HG02798 (cell line): ENCODE measurements at regions not wholly inside any gene's neighbourhood (a gene's known extent, or its start where the extent isn't known, plus 50 kb on each side); places are given as distances from the start of the nearest gene placed in this dataset.
"Not testable (repeated sequence)": the region's sequence is repeated elsewhere in the genome, so short reads cannot be mapped to it uniquely, and the experiment has no call there.

Source experiments
- ATAC-seq: cut with Tn5 transposase; IDR thresholded peaks from one replicate; pipeline ENCODE4 v1.9.1; 2021; ENCODE audit warnings: mild to moderate bottlenecking; ENCODE audit not compliant: unreplicated experiment, poor library complexity

DNA sequence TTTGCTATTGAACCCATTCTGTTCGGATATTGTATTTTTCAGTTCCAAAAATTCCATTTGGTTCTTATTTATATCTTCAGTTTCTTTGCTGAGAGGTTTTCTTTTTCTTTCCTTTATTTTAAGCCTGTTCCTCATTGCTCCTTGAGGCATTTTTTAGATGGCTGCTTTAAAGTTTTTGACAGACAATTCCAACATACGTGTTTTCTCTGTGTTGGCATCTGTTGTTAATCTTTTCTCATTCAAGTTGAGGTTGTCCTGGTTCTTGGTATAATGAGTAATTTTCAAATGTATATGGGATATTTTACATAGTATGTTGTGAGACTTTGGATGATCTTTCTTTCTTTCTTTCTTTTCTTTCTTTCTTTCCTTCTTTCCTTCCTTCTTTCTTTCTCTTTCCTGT lies 1078.0 kb upstream of the CELF2 start:
- no peak for ATAC-seq

DNA sequence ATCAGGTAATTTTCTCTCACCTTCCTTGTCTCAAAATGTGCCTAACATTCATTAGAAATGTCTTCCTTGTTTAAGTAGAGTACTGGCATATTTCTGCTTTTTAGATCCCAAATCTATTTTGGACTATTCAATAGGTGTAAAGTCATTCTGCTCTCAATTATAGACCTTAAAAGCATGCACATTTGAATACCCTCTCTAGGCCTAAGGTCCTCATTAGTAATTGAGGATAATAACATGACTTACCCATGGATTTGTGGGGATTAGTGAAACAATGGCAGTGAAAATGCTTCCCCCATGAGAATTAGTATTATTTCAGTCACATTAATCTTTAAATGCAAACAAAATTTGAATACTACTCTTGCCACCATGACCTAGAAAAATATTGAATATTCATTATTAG lies 1073.0 kb upstream of the CELF2 start:
- no peak for ATAC-seq

DNA sequence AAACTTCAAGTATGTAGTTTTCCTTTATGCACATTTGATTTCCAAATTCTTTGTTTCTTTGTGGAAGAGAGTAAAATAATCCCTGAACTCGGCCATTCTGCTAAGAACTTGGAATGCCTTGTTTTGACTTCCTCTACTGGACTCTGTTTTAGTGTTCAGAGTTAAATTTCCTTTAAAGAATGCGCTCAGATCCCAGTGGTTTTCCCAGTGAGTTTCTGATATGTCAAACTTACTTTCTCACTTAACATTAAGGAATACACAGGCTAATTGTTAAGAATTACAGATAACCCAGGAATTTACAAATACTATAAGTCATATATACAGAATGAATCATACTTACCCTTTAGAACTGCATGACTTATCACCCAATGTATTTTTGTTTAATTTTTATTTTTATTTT lies 1067.6 kb upstream of the CELF2 start:
- no peak for ATAC-seq

DNA sequence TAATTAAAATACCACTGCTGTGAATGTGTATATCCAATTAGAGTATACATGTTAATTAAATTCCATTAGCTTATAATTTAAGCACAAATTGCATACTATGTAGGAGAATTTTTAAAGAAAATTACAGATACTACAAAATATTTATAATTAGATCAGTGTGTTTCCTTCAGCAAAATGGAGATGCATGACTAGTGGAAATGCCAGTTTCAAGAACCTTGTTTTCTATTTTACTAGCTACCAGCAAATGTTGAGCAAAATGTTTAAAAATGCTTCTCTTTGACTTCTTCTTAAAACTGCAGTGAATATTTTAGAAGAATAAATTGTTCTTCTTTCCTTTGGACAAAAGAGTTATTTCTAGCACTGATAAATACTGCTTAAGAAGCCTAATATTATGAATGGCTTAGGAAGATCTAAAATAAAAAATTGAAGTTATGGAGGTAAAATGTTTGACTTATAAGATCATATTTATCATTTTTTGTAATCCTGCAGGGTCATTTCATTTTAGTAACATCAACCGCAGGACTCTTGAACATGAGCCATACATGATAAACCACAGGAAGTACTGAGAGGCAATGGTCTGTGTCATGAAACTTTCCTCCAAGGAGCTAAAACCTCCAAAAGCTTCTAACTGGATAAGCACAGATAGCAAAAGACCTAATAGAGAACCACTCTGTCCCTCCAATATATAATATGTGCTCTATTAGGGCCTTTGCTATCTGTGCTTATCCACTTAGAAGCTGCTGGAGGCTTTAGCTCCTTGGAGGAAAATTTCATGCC lies 1066.0 kb upstream of the CELF2 start:
- ATAC-seq: no peak

DNA sequence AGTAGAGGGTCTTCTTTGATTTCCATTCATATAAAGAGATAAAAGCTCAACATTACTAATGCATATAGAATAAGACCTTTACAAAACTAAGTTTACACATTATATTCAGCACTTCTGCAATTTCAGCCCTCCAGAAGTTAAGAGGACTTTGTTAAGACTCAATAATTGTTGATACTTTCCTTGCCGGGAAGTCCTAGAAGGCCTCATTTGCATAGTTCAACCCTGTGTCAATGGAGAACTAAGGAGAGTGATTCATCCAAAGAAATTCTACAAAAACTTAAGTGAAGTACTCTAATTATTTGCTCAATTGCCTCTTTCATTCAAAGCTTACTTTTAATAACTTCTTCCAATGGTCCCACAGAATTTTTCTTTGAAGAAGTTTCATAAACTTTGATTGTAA lies 1060.3 kb upstream of the CELF2 start:
- ATAC-seq: no peak

DNA sequence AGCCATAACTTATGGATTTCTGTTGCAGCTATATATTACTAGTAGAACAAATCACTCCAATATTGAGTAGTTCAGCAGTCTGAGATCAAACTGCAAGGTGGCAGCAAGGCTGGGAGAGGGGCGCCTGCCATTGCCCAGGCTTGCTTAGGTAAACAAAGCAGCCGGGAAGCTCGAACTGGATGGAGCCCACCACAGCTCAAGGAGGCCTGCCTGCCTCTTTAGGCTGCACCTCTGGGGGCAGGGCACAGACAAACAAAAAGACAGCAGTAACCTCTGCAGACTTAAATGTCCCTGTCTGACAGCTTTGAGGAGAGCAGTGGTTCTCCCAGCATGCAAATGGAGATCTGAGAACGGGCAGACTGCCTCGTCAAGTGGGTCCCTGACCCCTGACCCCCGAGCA lies 1059.8 kb upstream of the CELF2 start:
- ATAC-seq: not testable (repeated sequence)

DNA sequence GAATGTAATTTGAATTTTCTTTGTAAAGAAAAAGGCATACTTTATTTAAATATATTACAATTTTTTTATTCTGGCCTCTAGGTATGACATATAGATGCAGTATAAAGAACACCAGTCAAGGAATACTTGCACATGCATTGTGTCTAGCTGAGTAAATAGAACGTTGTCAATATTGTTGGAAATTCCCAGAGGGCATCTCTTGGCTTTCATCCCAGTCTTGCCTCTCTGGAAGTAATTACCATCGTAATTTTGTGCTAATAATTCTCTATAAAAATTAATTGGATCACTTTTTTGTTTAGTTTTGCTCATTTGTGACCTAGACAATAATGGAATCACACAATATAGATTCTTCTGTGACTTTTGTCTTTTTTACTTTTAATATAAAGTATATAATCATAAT lies 1052.3 kb upstream of the CELF2 start:
- no peak for ATAC-seq

DNA sequence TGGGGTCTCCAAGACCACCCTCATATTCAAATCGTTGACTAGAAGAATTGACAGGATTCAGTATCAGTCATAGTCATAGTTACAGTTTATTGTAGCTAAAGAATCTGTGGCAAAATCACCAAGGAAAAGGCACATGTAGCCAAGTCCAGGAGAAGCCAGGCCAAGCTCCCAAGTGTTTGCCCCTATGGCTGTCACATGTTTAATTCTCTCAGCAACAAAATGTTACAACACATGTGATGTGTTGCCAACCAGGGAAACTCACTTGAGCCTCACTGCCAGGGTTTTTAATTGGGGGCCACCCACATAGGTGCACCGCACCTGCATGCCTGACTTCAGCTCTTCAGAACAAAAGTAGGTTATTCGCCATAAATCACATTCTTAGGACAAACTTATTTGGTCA lies 1030.9 kb upstream of the CELF2 start:
- no peak for ATAC-seq

DNA sequence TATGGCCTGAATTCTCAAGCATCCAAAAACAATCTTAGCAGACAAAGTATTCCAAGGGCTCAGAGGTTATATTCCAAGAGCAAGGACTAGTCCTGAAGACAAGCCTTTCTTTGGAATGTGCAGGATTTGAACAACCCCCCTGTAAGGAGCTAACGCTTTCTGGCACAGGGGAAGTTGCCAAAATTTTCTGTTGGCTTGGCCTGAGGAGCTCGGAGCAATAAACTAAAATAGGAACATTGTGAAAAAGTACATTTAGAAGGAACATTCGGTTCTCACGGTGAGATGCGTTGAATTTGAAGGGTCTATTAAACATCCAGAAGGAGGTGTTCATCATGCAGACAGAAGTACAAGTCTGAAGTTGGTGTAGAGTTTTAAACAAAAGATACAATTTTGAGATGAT lies 1030.5 kb upstream of the CELF2 start:
- no peak for ATAC-seq

DNA sequence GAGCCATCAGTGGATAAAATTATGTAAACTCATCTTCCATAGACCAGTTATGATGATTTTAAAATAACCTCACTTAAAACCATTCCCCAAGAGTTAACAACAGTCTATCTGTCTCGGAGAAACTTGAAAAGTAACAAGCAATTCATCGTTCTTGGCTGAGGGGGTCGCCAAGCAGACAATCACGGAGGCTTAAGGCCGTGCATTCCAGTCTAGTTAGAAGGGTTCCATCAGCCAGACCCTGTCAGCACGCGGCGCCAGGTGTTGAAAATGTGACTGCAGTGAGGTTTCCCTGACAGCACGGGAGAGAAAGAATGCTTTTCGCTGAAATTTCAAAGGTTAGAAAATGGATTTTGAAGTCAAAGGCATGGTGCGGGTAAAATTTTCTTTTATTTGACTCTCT lies 1025.0 kb upstream of the CELF2 start:
- no peak for ATAC-seq

DNA sequence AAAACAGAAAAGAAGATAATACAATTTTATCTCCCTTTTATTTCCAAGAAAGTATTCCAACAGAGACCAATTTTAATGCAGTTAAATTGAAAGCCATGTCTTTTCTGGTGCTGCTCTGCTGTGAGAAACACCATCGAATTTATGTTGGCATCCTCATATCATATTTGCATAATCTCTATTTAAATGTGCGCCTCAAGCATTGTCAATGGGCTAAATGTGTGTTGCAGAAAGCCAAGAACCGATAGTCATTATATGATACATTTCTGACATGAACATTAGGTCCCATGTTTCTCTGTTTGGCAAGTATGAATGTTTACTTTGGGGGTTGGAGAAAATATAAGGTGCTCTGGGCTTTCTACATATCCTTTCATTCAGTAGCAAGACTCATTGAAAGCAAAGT lies 1023.5 kb upstream of the CELF2 start:
- no peak for ATAC-seq

DNA sequence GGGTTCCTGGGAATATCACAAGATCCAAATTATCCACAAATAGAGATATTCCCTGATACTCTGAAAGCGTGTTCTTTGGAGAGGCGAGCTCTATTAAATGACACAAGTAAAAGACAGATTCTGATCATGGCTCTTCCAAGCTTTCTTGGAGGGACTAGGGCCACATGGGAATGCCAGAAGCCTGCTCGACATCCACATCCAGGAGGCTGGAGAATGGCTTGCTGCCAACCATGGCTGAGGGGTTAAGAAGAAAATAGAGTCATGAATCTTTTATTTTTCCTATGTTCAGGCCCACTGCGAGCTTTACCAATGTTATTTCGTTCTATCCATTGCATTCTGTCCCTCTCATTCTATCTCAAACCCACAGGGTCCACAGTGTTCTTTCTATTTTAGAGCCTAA lies 1018.0 kb upstream of the CELF2 start:
- no peak for ATAC-seq

DNA sequence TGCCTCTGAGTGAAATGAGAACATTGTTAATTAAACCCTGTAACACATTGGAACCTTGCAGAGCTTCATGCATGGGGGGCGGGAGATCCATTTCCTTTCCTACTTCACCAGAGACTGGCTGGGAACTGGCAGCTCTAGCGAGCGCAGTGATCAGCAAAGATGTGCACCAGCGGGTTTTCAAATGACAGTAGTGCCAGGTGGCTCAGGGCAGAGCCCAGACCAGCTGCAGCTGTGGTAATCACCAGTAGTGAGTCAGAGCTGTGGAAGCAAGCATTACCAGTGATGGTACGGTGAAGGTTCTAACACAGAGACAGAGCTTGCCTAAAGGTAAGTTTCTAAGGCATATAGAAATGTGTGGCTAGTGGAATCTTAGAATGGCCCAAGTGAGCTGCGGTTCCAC lies 1009.7 kb upstream of the CELF2 start:
- ATAC-seq: peak; percentile 50

DNA sequence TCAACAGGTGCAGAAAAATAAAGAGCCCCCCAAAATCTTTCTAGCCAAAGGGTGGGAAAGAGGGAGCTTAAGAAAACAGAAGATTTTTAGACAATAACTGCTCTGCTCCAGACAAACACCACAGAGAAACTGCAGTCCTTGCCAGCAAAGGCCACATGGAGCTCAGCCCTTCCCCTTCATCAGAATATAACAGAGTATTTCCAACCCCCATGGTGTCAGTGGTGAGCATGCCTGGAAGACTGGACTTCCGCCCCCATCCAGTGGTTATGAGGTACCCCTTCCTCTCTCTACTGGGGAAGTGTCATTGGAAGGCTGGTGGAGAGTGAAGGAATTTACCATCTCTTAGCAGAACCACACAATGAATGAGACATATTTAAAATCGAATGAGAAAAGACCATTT lies 1007.3 kb upstream of the CELF2 start:
- ATAC-seq: no peak

DNA sequence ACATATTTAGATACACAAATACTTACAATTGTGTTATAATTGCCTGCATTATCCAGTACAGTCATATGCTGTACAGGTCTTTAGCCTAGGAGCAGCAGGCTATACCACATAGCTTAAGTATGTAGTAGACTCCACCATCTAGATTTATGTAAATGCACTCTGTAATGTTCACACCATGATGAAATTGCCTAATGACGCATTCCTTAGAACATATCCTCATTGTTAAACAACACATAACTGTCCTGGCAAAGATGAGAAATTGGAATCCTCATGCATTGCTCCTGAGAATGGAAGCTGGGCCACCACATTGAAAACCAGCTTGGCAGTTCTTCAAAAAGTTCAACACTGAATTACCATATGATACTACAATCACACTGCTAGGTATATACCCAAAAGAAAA lies 1002.8 kb upstream of the CELF2 start:
- no peak for ATAC-seq

DNA sequence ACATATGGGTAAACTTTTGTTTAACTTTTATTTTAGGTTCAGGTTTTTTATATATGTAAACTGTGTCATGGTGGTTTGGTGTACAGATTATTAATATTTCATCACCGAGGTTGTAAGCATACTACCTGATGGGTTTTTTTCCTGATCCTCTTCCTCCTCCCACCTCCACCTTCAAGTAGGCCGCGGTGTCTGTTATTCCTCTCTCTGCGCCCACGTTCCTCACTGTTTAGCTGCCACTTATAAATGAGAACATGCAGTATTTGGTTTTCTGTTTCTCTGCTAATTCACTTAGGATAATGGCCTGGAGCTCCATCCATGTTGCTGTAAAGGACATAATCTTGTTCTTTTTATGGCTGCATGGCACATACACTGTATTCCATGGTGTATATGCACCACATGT lies 1000.0 kb upstream of the CELF2 start:
- ATAC-seq: no peak

DNA sequence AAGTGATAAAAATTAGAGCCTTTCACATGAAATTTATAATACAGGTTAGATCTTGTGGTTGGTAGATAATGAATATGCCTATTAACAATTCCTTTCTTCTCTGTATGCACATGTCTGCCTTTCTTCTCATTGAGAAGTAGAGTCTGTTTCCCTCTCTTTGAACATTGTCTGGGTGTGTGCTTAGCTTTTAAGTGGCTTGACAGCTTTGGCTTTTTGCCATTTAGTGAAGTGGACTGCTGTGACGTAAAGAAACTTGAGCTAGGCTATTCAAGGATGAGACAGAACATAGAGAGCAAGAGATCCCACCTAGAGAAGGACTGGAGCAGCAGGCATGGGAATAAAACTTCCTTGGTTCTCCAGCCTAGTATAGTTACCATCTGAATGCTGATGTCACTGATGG lies 996.7 kb upstream of the CELF2 start:
- no peak for ATAC-seq

DNA sequence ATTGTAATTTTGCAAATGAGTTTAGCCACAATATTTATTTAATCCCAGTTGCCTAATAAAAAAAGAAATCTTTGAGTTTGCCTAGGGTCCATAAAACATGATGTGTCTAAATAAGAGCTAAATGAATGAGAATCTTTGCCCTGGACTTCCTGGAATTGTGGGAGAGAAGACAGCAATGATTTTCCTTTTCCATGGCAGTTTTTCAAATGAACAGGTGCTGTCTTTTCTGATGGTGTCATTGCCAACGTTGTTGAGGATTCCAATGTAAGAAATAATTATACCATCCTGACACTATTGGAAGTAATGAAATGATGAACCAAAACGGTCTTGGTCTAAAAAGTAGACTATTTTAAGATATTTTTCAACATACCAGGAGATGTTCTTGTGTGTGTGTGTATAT lies 984.7 kb upstream of the CELF2 start:
- ATAC-seq: no peak

DNA sequence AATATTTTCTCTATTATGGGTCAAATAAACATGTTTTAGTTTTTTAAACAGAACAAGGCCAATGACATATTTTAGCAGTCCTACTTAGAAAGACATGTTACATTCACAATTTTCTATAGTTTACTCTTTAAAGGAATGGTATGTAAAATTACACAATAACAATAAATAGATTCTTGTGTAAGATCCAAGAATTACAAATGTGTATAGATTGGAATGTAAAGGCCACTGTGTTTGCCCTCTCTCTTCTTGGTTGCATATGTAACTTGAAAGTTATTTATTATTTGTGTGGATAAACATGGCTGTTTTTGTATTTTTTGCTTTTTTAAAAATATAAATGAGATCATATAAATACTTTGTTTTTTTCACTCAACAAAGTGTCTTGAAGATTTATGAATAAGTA lies 979.3 kb upstream of the CELF2 start:
- no peak for ATAC-seq

DNA sequence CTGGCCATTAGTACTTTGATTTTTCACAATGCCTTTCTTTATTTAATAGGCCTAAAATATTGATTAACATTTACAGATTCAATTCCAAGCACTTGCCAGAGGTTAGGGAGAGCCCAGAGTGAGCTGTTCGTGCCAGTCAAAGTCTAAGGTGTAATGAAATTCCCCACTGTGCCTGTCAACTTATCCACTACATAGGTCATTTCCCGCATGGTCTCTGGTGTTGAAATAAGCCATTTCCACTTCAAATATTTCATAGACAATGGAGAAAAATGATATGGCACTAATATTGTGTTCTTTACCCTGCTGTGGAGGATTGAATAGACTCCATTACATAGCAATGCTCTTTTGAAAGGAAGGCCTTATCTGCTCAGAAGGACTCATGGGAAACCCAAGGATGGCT lies 978.1 kb upstream of the CELF2 start:
- ATAC-seq: no peak

DNA sequence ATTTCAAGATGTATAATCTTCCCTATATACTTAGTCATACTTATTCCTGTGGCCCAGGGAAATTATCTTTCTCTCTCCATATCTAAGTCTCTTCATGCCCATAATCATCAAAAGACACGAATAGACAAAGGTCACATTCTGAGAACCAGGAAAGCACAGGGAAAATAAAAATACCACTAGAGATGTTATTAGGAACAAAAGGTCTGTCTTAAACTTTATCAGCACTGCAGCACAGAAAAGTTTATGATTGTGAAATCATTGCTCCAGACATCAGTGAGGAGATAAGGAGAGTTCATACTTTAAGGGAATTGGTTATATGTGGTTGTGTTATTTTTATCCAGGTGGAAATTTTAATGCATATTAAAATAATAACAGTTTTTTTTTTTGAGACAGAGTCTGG lies 974.6 kb upstream of the CELF2 start:
- no peak for ATAC-seq

DNA sequence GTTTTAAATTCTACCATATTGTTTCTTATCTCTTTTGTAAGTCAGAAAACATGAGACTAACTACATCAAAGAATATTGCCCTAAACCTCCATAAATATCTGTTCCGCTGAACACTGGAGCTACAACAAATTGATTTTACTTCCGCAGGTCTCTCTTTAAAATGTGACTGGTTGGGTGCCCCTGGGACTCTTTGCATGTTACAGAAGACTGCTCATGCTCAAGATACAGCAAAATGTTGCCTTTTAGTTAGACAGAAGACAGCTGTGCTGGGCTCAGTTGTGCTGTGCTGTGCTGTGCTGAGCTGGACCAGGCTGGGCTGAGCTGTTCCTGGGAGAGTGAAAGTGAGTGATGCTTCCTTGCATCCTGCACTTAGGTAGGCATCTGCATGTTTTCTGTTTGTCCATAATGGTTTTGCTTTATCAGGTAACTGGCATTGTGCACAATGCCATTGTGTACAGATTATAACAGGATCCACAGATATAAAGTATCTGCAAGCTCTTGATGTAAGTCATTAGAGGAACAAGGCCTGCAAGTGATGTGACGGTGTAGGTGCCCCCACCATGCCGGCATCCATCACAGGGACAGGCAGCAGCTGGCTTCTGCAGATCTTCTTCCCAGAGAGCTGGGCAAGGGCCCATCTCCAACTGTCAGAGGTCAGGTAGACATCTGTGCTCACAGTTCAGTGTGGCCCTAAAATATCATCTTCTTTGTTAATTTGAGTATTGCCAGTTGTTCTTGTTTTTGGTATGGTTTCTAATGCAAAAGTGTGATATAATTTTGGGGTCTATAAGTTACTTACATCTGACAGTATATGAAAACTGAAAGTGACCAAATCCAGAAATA lies 972.5 kb upstream of the CELF2 start:
- ATAC-seq: no peak
